Esophagus squamous epithelium (tissue), 4 donors: ENCODE measurements at regions not wholly inside any gene's neighbourhood (a gene's known extent, or its start where the extent isn't known, plus 50 kb on each side); places are given as distances from the start of the nearest gene placed in this dataset.

Source experiments
- CTCF ChIP-seq, 6 experiments: fragments of 450-650 bp in 4 of 6; fragments of 200-600 bp in 2 of 6; sonication (generic) in 2 of 6; IDR thresholded peaks; one replicate each; pipeline ENCODE4 v1.5.1; 2016 to 2019; ENCODE audit warnings: antibody characterized with exemption in 6 of 6, mild to moderate bottlenecking in 4 of 6, moderate library complexity in 4 of 6
- POLR2A ChIP-seq, 4 donors: fragments of 450-650 bp; IDR thresholded peaks; one replicate each; pipeline ENCODE4 v1.6.1; 2017; ENCODE audit warnings: antibody characterized with exemption in 4 of 4, mild to moderate bottlenecking in 4 of 4, moderate library complexity in 3 of 4

- TF ChIP-seq CTCF (IDR thresholded peaks at IDR 0.05): no peak
- no peak for TF ChIP-seq POLR2A (IDR thresholded peaks at IDR 0.05)
Measured at GRCh38 chr1:221414772-221415539, 326.9 kb downstream of the DUSP10 start.
